ENCODE measurements at regions not wholly inside any gene's neighbourhood (a gene's known extent, or its start where the extent isn't known, plus 50 kb on each side); places are given as distances from the start of the nearest gene placed in this dataset.

DNA sequence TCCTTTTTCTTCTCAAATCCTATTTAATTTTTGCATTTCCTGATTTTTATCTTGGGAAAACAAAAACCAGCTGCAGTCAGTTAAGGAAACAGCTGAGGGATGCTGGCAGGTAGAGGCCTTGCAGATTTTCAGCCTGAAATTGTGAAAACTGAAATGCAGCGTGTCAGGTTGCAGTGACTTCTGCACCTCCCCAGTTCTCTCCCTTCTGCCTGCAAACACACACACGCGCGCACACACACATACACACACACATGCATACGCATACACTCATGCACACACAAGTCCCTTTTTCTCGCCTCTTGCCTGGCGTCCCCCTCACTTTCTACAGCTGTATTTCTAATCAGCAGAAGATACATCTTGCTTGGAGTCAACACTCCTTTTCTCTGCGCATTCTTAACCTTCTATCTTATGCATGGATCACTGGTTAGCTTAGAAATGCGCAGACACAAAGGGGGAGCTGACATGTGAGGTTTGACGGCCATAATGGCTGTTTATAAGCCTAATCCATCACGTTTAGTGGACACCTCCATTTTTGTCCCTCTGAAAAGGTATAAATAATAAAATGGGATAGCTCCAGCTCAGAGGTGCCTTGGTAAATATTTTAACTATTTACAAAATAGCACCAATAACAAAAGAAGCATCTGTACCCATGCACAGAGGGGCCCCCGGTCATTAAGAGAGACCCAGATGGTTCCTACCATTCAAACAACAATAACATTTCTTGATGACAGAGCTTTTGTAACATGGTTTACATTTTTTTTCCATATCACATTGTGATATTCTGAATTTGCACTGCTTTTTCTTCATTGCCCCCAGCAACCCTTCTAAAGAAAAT, 392.1 kb upstream of the SALL1 start:
- DNase-seq (ENCODE audit: low read depth): no peak
- no peak overlapping the region for H3K4me3 ChIP-seq (ENCODE audit: low read depth, low read length)
- TF ChIP-seq, protein P1, sequence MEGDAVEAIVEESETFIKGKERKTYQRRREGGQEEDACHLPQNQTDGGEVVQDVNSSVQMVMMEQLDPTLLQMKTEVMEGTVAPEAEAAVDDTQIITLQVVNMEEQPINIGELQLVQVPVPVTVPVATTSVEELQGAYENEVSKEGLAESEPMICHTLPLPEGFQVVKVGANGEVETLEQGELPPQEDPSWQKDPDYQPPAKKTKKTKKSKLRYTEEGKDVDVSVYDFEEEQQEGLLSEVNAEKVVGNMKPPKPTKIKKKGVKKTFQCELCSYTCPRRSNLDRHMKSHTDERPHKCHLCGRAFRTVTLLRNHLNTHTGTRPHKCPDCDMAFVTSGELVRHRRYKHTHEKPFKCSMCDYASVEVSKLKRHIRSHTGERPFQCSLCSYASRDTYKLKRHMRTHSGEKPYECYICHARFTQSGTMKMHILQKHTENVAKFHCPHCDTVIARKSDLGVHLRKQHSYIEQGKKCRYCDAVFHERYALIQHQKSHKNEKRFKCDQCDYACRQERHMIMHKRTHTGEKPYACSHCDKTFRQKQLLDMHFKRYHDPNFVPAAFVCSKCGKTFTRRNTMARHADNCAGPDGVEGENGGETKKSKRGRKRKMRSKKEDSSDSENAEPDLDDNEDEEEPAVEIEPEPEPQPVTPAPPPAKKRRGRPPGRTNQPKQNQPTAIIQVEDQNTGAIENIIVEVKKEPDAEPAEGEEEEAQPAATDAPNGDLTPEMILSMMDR (conservative IDR thresholded peaks at IDR 0.05; ENCODE audit: low read depth, low read length): no peak

DNA sequence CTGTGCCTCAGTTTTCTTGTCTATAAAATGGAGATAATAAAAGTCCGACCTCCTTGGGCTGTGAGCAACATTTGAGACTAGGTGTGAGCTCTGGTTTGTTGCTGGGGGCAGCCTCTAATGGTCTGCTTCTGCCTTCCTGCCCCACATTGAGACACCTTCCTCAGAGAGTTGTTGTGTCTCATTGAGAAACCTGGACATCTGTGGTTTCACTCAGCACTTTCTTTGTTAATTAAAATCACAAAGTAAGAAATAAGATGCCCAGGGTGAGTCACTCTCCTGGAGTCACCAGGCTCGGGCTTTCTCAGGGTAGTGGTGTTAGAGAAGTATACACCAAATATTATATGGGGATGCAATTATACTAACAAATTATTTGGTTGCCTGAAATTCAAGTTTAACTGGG, 389.2 kb upstream of the SALL1 start:
- no peak overlapping the region for H3K4me3 ChIP-seq (ENCODE audit: low read depth, low read length)
- no peak for DNase-seq (ENCODE audit: low read depth)
- TF ChIP-seq, protein P1 (conservative IDR thresholded peaks at IDR 0.05; ENCODE audit: low read depth, low read length): no peak

DNA sequence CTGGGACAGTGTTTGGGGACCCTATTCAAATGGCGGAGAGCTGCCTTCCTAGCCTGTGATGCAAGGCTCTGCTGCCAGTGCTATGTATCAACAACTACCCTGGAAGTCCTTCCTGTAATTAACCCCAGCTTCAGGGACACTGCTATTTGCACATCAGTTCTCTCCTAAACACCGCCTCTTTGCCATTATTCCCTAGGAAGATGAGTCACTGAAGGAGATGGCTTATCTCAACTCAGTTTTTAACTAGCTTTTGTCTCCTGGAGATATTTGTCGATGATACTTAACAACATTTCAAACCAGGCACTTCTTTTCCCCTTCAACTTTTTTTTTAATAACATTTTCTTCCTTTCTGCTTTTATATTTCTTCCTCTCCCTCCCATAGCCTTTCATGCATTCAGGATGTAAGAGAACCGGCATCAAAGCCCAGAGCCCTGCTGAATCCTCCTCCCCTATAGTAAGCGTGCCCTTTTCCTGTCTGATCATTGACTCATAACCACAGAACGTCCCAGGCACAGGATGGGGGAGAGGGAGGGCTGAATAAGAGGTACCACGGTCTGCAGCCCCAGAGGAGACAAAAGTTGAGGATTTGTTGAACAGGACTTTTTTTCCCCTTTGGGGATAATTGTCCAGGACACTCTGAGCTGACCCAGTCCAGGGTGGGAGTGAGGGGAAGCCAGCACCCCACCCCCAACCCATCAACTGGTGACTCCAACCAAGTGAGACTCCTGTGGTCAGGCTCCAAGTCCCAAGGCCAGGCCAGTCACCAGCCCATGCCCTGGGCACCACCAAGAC, 387.8 kb upstream of the SALL1 start:
- TF ChIP-seq, protein P1 (conservative IDR thresholded peaks at IDR 0.05; ENCODE audit: low read depth, low read length): no peak
- H3K4me3 ChIP-seq (ENCODE audit: low read depth, low read length): no peak overlapping the region
- peak; percentile 91 for DNase-seq (ENCODE audit: low read depth)

DNA sequence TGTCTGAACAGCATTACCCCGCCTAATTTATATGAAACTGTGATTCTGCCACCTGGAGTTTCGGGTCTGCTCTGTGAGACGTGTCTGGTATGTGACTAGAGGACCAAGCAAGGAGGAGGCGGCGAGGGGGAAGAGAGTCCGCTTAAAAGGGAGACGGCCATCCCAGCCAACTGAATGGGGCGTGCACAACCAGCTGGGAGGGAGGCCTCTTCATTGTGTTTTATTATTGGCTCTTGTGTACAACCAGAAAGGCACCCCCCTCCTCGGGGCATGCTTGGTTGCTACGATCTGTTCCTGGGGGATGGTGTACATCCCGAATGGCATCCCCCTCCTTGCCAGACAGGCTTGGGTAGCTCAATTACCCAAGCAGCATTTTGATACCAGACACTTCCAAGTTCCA, 384.5 kb upstream of the SALL1 start:
- TF ChIP-seq, protein P1 (conservative IDR thresholded peaks at IDR 0.05; ENCODE audit: low read depth, low read length): no peak
- no peak for DNase-seq (ENCODE audit: low read depth)
- no peak overlapping the region for H3K4me3 ChIP-seq (ENCODE audit: low read depth, low read length)

DNA sequence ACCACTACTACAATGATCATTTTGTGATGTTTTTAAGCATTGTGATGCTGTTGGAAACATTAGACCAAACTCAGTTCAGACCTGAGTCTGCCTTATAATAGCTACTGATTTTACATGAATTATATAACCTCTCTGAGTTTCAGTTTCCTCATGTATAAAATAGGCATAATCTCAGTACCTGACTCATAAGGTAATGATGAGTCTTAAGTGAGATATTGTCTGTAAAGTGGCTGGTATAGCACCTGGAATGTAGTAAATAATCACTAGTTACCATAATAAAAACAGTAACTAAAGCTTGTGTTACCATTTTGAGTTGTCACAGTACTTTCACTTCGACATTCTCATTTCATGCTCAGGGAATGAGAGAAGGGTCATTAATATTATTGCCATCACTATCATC, 381.5 kb upstream of the SALL1 start:
- no peak for DNase-seq (ENCODE audit: low read depth)
- no peak overlapping the region for H3K4me3 ChIP-seq (ENCODE audit: low read depth, low read length)
- TF ChIP-seq, protein P1 (conservative IDR thresholded peaks at IDR 0.05; ENCODE audit: low read depth, low read length): no peak

DNA sequence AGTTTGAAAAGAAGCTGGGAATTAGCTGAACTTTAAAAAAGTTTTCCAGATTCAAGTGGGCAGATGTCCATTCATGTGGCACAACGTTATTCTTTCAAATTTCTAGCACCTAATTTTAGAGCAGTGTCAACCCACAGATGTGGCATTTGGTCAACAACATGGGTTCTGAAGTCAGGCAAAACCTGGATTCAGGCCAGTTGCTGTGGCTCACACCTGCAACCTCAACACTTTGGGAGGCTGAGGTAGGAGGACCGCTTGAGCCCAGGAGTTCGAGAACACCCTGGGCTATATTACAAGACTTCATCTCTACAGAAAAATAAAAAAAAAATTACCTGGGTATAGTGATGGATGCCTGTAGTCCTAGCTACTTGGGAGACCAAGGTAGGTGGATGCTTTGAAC, 380.2 kb upstream of the SALL1 start:
- H3K4me3 ChIP-seq (ENCODE audit: low read depth, low read length): no peak overlapping the region
- TF ChIP-seq, protein P1 (conservative IDR thresholded peaks at IDR 0.05; ENCODE audit: low read depth, low read length): no peak
- DNase-seq (ENCODE audit: low read depth): no peak

Data from epithelial cell of proximal tubule (primary cell).